HG03135 (cell line): ENCODE measurements at regions not wholly inside any gene's neighbourhood (a gene's known extent, or its start where the extent isn't known, plus 50 kb on each side); places are given as distances from the start of the nearest gene placed in this dataset.
"Not testable (repeated sequence)": the region's sequence is repeated elsewhere in the genome, so short reads cannot be mapped to it uniquely, and the experiment has no call there.

Source experiments
- ATAC-seq: cut with Tn5 transposase; IDR thresholded peaks from one replicate; pipeline ENCODE4 v1.9.1; 2021; ENCODE audit warnings: mild to moderate bottlenecking, moderate library complexity; ENCODE audit not compliant: unreplicated experiment

GRCh38 chr18:30245766-30246455 is 796.6 kb downstream of the DSC3 start:
- ATAC-seq: no peak

GRCh38 chr18:30234755-30235154 is 807.8 kb downstream of the DSC3 start:
- no peak for ATAC-seq

GRCh38 chr18:30211112-30211511 is 831.4 kb downstream of the DSC3 start:
- ATAC-seq: no peak

- no peak for ATAC-seq
Observed at GRCh38 chr18:30208546-30208945, 834.0 kb downstream of the DSC3 start.

- ATAC-seq: no peak
Observed at GRCh38 chr18:30192216-30192615, 850.3 kb downstream of the DSC3 start.

- no peak for ATAC-seq
Observed at GRCh38 chr18:30186245-30186644, 856.3 kb downstream of the DSC3 start.

GRCh38 chr18:30177056-30177455 is 865.5 kb downstream of the DSC3 start:
- no peak for ATAC-seq

GRCh38 chr18:30175621-30176225 is 866.8 kb downstream of the DSC3 start:
- no peak for ATAC-seq

GRCh38 chr18:30175061-30175574 is 867.4 kb downstream of the DSC3 start:
- no peak for ATAC-seq

- no peak for ATAC-seq
Observed at GRCh38 chr18:30163573-30163972, 879.0 kb downstream of the DSC3 start.

- no peak for ATAC-seq
Observed at GRCh38 chr18:30160124-30160523, 882.4 kb downstream of the DSC3 start.

GRCh38 chr18:30150586-30151250 is 891.8 kb downstream of the DSC3 start:
- no peak for ATAC-seq

GRCh38 chr18:30149585-30149984 is 893.0 kb downstream of the DSC3 start:
- no peak for ATAC-seq

- no peak for ATAC-seq
Observed at GRCh38 chr18:30142870-30143269, 899.7 kb downstream of the DSC3 start.

- no peak for ATAC-seq
Observed at GRCh38 chr18:30142248-30142647, 900.3 kb downstream of the DSC3 start.

- ATAC-seq: not testable (repeated sequence)
Observed at GRCh38 chr18:30141506-30141905, 901.0 kb downstream of the DSC3 start.

GRCh38 chr18:30139631-30140287 is 902.8 kb downstream of the DSC3 start:
- ATAC-seq: no peak

GRCh38 chr18:30135938-30136337 is 906.6 kb downstream of the DSC3 start:
- no peak for ATAC-seq

GRCh38 chr18:30134020-30134419 is 908.5 kb downstream of the DSC3 start:
- no peak for ATAC-seq

GRCh38 chr18:30132959-30133358 is 909.6 kb downstream of the DSC3 start:
- ATAC-seq: no peak

GRCh38 chr18:30121397-30121796 is 921.1 kb downstream of the DSC3 start:
- ATAC-seq: no peak
